ENCODE measurements at regions not wholly inside any gene's neighbourhood (a gene's known extent, or its start where the extent isn't known, plus 50 kb on each side); places are given as distances from the start of the nearest gene placed in this dataset.

- TF ChIP-seq CTCF (IDR thresholded peaks at IDR 0.05; ENCODE audit: low read depth, low read length) (no peak), EZH2phosphoT487 (IDR thresholded peaks at IDR 0.05; ENCODE audit: low read depth) (no peak)
Measured at GRCh38 chr2:133705287-133705686, 137.0 kb upstream of the NCKAP5 start.

All from OCI-LY3 (cell line).